GM12892 (cell line): ENCODE measurements at regions not wholly inside any gene's neighbourhood (a gene's known extent, or its start where the extent isn't known, plus 50 kb on each side); places are given as distances from the start of the nearest gene placed in this dataset.

Source experiments
- POLR2A ChIP-seq: IDR thresholded peaks from 2 replicates; pipeline ENCODE4 v1.6.1; 2011; ENCODE audit warnings: low read depth, low read length, control low read depth
- POLR2AphosphoS5 ChIP-seq: IDR thresholded peaks from 2 replicates; pipeline ENCODE4 v1.6.1; 2011; ENCODE audit warnings: low read depth, low read length, control low read depth
- TAF1 ChIP-seq: IDR thresholded peaks from 2 replicates; pipeline ENCODE4 v1.6.1; 2011; ENCODE audit warnings: low read depth, mild to moderate bottlenecking, control low read depth, low read length, borderline replicate concordance

DNA sequence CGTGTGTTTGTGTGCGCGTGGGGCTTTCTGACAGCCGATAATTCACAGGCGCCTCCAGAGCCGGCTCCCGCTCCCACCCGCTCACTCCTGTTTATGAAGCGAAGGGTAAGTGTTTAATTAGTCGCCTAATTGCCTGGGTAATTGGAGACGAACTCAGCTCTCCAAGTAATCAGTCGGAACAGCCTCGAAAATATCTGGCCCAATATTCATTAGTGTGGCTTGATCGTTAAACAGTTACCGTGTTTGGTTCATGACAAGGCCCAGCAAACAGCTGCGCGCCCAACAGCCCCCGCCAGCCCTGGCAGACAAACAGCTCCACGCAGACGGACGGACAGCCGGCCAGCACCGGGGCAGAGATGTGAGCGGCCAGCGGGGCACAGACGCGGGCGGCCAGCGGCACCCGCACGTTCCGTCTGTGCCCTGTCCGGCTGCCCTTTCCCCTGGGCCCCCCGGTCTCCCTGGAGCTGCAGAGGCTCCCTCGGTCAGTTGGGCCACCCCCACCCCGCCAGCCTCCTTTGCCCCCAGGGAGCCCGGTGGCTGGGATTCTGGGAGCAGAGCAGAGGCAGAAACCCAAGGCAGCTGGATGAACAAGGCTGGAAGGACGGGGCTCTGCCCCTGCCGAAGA is 98.2 kb downstream of the UNCX start:
- TF ChIP-seq POLR2A (no peak), TAF1 (no peak), POLR2AphosphoS5 (no peak)
